T47D (cell line): ENCODE measurements at regions not wholly inside any gene's neighbourhood (a gene's known extent, or its start where the extent isn't known, plus 50 kb on each side); places are given as distances from the start of the nearest gene placed in this dataset.
A peak's percentile ranks its signal among the peaks of the same experiment; 100 is the strongest.
"Not testable (repeated sequence)": the region's sequence is repeated elsewhere in the genome, so short reads cannot be mapped to it uniquely, and the experiment has no call there.

Experiments used
- DNase-seq, 2 experiments: peaks; one replicate each; pipeline versions ENCODE4 v3.0.0 to v3.0.0-alpha.2; 2011 to 2012; ENCODE audit warnings: low read depth in 1 of 2, low spot score in 1 of 2
- in situ Hi-C: cut with HindIII; loops from 2 replicates; pipeline ENCODE4 v1.10.0; 2016; ENCODE audit warnings: low sequenced_read_pairs, low pct_unique_long_range_greater_than_20kb

GRCh38 chr9:138174954-138175353 lies 297.4 kb downstream of the CACNA1B start:
- in situ Hi-C loops, DNase-seq: not testable (repeated sequence)

- DNase-seq, in situ Hi-C loops: not testable (repeated sequence)
These were observed 297.8 kb downstream of the CACNA1B start for GRCh38 chr9:138175354-138175753.

DNA sequence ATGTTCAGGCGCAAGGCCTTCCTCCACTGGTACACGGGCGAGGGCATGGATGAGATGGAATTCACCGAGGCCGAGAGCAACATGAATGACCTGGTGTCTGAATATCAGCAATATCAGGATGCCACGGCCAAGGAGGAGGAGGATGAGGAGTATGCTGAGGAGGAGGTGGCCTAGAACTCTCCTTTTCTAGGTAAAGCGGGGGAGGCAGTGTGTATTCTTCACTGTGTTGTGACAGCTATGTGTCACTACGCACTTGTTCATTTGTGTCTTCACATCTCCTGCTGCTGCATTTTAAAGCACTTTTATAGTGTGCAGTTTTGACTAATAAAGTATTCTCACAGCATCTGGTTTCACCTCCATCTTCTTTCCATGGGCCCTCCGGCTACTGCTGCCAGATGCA lies 299.5 kb downstream of the CACNA1B start:
- in situ Hi-C loops: not testable (repeated sequence)

GRCh38 chr9:138179003-138179402 lies 301.4 kb downstream of the CACNA1B start:
- in situ Hi-C loops, DNase-seq: not testable (repeated sequence)

More for the DNA sequence above, 299.5 kb downstream of the CACNA1B start:
- DNase-seq: not testable (repeated sequence)

DNA sequence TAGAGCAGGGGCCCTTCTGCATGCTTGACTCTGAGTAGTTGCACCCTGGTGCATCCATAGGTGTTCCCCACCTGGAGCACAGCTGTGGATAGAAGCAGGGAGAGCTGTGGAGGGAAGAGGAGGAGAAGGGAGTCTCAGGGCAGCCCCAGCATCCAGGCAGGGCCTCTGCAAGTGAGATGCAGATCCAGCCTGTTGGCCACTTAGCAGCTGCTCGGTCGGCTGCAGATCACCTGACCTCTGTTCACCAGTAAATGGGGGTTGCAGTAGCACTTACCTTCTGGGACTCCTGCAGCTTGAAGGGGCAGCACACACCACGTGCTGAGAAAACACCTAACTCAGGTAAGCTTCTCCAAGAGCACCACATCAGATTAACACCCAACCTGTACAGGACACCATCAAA lies 302.1 kb downstream of the CACNA1B start:
- in situ Hi-C loops, DNase-seq: not testable (repeated sequence)

DNA sequence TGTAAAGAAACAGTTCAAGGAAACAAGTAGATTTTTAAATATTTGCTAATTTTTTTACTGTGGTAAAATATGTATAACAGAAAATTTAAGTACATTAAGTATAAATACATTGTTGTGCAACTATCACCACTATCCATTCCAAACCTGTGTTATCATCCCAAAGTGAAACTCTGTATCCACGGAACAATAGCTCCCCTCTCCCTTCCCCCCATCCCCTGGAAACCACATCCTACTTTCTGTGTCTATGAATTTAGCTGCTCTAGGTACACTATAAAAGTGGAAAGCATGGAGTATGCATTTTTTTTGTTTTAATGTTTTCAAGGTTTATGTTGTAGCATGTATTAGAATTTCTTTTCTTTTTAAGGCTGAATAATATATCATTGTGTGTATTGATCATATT lies 304.4 kb downstream of the CACNA1B start:
- in situ Hi-C loops, DNase-seq: not testable (repeated sequence)

DNA sequence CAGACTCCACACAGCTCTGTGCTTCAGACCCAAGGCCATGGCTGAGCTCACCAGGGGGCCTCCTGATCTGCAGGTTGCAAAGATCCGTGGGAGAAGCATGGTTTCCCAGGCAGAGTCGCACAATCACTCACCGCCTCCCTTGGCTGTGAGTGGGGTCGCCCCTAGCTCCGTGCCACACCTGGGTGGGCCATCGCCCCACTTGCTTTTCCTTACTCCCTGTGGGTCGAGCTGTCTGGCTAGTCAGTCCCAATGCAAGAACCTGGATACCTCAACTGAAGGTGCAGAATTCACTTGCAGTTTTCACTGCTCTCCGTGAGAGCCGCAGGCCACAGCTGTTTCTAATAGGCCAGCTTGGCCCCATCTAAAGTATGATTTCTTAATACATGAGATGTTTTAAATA lies 319.6 kb downstream of the CACNA1B start:
- in situ Hi-C loops, DNase-seq: not testable (repeated sequence)

GRCh38 chr9:138198963-138199362 lies 321.4 kb downstream of the CACNA1B start:
- DNase-seq, in situ Hi-C loops: not testable (repeated sequence)

GRCh38 chr9:138199917-138200316 lies 322.3 kb downstream of the CACNA1B start:
- in situ Hi-C loops, DNase-seq: not testable (repeated sequence)

- in situ Hi-C loops, DNase-seq: not testable (repeated sequence)
These were observed 323.0 kb downstream of the CACNA1B start for GRCh38 chr9:138200481-138201142.

DNA sequence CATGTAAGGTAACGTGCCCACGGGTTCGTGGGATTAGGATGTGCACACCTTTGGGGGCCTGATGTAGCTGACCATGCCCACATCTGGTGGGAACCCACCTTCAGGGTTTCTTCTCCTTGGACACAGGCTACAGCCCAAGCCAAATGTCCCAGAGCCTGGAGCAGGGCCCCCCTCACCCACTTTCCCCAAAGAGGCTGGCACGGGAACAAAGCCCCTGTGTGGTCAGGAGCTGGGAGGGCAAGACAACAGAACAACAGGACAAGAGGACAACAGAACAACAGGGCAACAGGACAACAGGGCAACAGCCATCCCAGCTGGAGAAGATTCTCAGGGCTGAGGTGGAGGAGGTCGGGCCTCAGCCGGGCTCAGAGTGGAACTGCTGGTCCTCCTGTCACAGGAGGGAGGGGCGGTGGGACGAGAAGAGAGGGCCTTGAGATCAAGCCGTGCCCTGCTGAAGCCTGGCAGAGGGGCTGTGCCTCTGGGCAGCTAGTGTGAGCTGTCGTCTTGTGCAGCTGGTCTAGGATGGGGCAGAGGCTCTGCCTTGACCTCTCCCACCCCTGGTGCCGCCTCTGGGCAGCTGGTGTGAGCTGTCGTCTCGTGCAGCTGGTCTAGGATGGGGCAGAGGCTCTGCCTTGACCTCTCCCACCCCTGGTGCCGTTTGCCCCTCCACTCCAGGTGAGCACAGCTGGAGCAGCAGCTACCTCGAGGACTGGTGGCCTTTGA lies 323.7 kb downstream of the CACNA1B start:
- DNase-seq, in situ Hi-C loops: not testable (repeated sequence)

- DNase-seq, in situ Hi-C loops: not testable (repeated sequence)
These were observed 324.5 kb downstream of the CACNA1B start for GRCh38 chr9:138202043-138202442.

GRCh38 chr9:138203304-138203703 lies 325.7 kb downstream of the CACNA1B start:
- peak in 1 of 2 experiments; percentile 83 for DNase-seq

GRCh38 chr9:138203872-138204271 lies 326.3 kb downstream of the CACNA1B start:
- DNase-seq, in situ Hi-C loops: not testable (repeated sequence)

More at GRCh38 chr9:138203304-138203703, 325.7 kb downstream of the CACNA1B start:
- in situ Hi-C loops: not testable (repeated sequence)

- in situ Hi-C loops, DNase-seq: not testable (repeated sequence)
These were observed 328.5 kb downstream of the CACNA1B start for GRCh38 chr9:138206108-138206507.

- in situ Hi-C loops, DNase-seq: not testable (repeated sequence)
These were observed 330.0 kb downstream of the CACNA1B start for GRCh38 chr9:138207300-138208179.

- in situ Hi-C loops, DNase-seq: not testable (repeated sequence)
These were observed 331.6 kb downstream of the CACNA1B start for GRCh38 chr9:138209071-138209644.
